Endothelial cell of umbilical vein (primary cell): ENCODE measurements at regions not wholly inside any gene's neighbourhood (a gene's known extent, or its start where the extent isn't known, plus 50 kb on each side); places are given as distances from the start of the nearest gene placed in this dataset.

Experiments
- BruUV-seq: library from RNA; stranded (reverse); fragments of 400-500 nt; replicated peaks from 2 replicates; lab custom pipeline; 2021; lab: Mats Ljungman, UMichigan
- CTCF ChIA-PET: fragments of 300-600, 350-600 bp; sonication (Branson Sonifier 250); formaldehyde crosslinking; loops from one replicate; lab custom pipeline; 2021; ENCODE audit warnings: antibody characterized with exemption, inconsistent platforms; lab: Charles Lee
- POLR2A ChIA-PET: fragments of 300-600, 350-600 bp; sonication (Branson Sonifier 250); formaldehyde crosslinking; loops from one replicate; lab custom pipeline; 2021; ENCODE audit warnings: antibody characterized with exemption, inconsistent platforms; lab: Charles Lee
- DNase-seq: peaks from one replicate; pipeline ENCODE4 v3.0.0-alpha.2; 2011; ENCODE audit warnings: low read depth, low spot score
- FAIRE-seq: peaks from 2 replicates; lab custom pipeline; 2011; peaks lifted over from hg19 to GRCh38; lab: Jason Lieb, UNC
- H2AFZ ChIP-seq: 2 replicates; pipeline ENCODE4 v1.6.0; 2012; ENCODE audit warnings: low read depth, low read length, control low read depth, inconsistent platforms
- H3K27ac ChIP-seq: 2 replicates; pipeline ENCODE4 v1.5.1; 2011; ENCODE audit warnings: low read depth, mild to moderate bottlenecking, control low read depth, low read length, moderate library complexity; ENCODE audit not compliant: insufficient read depth
- H3K27me3 ChIP-seq, 2 experiments: 2 replicates each; pipeline versions ENCODE4 v1.6.0 to v1.6.1; 2011; ENCODE audit warnings: low read length in 2 of 2, mixed read lengths in 1 of 2; ENCODE audit not compliant: control insufficient read depth in 2 of 2, insufficient read depth in 2 of 2
- H3K36me3 ChIP-seq, 2 experiments: 2 replicates in 1 of 2; 3 replicates in 1 of 2; pipeline ENCODE4 v1.5.1; 2011; ENCODE audit warnings: low read length in 2 of 2, mild to moderate bottlenecking in 1 of 2, moderate library complexity in 1 of 2; ENCODE audit not compliant: control insufficient read depth in 2 of 2, insufficient read depth in 2 of 2; ENCODE audit errors: extremely low read depth in 1 of 2
- H3K4me1 ChIP-seq: 3 replicates; pipeline ENCODE4 v1.5.1; 2011; ENCODE audit warnings: mild to moderate bottlenecking, low read length; ENCODE audit not compliant: control insufficient read depth, insufficient read depth; ENCODE audit errors: extremely low read depth
- H3K4me2 ChIP-seq: 2 replicates; pipeline ENCODE4 v1.6.1; 2011; ENCODE audit warnings: low read length, control low read depth, mixed read lengths; ENCODE audit not compliant: insufficient read depth
- H3K4me3 ChIP-seq, 3 experiments: fragments of 200-600 bp in 1 of 3; sonication (generic), shearing (Covaris generic) in 1 of 3; replicated peaks in 1 of 3; 2 replicates each; pipeline ENCODE4 v1.5.1; 2011 to 2016; ENCODE audit warnings: control low read depth in 3 of 3, low read length in 3 of 3, mild to moderate bottlenecking in 2 of 3, inconsistent platforms in 1 of 3, low read depth in 1 of 3, moderate library complexity in 1 of 3; ENCODE audit not compliant: insufficient read depth in 1 of 3
- H3K79me2 ChIP-seq: 2 replicates; pipeline ENCODE4 v1.6.0; 2012; ENCODE audit warnings: low read length, inconsistent platforms; ENCODE audit not compliant: control insufficient read depth, insufficient read depth
- H3K9ac ChIP-seq: replicated peaks from 2 replicates; pipeline ENCODE3; 2011; ENCODE audit warnings: low read length, control low read depth; ENCODE audit not compliant: insufficient read depth; ENCODE audit errors: extremely low read depth
- H3K9me1 ChIP-seq: replicated peaks from 3 replicates; pipeline ENCODE4 v1.6.0; 2011; ENCODE audit warnings: mild to moderate bottlenecking, low read length; ENCODE audit not compliant: control insufficient read depth, insufficient read depth; ENCODE audit errors: extremely low read depth
- H3K9me3 ChIP-seq: replicated peaks from 2 replicates; pipeline ENCODE4 v1.5.1; 2012; ENCODE audit warnings: low read length, inconsistent platforms; ENCODE audit not compliant: control insufficient read depth, insufficient read depth
- H4K20me1 ChIP-seq: replicated peaks from 2 replicates; pipeline ENCODE3; 2011; ENCODE audit warnings: mild to moderate bottlenecking, low read length; ENCODE audit not compliant: control insufficient read depth, insufficient read depth; ENCODE audit errors: extremely low read depth
- CTCF ChIP-seq, 2 donors: IDR thresholded peaks; 1 replicate in 1 of 2; 2 replicates in 1 of 2; pipeline ENCODE4 v1.5.1; 2011; ENCODE audit warnings: low read length in 2 of 2, mild to moderate bottlenecking in 2 of 2, moderate library complexity in 2 of 2, control low read depth in 1 of 2, inconsistent platforms in 1 of 2, low read depth in 1 of 2; ENCODE audit not compliant: insufficient read depth in 1 of 2; ENCODE audit errors: extremely low read depth in 1 of 2
- EZH2 ChIP-seq: IDR thresholded peaks from 2 replicates; pipeline ENCODE4 v1.6.1; 2012; ENCODE audit warnings: borderline replicate concordance, low read depth, mild to moderate bottlenecking, moderate library complexity, low read length, inconsistent platforms; ENCODE audit not compliant: severe bottlenecking
- FOS ChIP-seq: IDR thresholded peaks from 2 replicates; pipeline ENCODE4 v1.6.1; 2011; ENCODE audit warnings: mild to moderate bottlenecking, low read length, moderate library complexity, borderline replicate concordance; ENCODE audit not compliant: insufficient read depth
- GATA2 ChIP-seq: IDR thresholded peaks from 2 replicates; pipeline ENCODE4 v1.7.0; 2011; ENCODE audit warnings: low read depth, mild to moderate bottlenecking, moderate library complexity, mixed read lengths, low read length; ENCODE audit not compliant: insufficient read length, insufficient read depth
- JUN ChIP-seq: IDR thresholded peaks from 2 replicates; pipeline ENCODE4 v1.6.1; 2011; ENCODE audit warnings: borderline replicate concordance, low read depth; ENCODE audit not compliant: insufficient read length, insufficient read depth
- MYC ChIP-seq: IDR thresholded peaks from one replicate; pipeline ENCODE4 v1.6.1; 2011; ENCODE audit warnings: mild to moderate bottlenecking, low read depth, low read length
- POLR2A ChIP-seq: IDR thresholded peaks from 2 replicates; pipeline ENCODE4 v1.6.1; 2012; ENCODE audit warnings: low read depth, mild to moderate bottlenecking, control low read depth, low read length
- POLR2AphosphoS5 ChIP-seq: IDR thresholded peaks from 2 replicates; pipeline ENCODE4 v1.6.1; 2012; ENCODE audit warnings: low read depth, mild to moderate bottlenecking, control low read depth, low read length, moderate library complexity; ENCODE audit not compliant: insufficient read depth
- dilution Hi-C: fragments of 300-500 bp; cut with MboI; formaldehyde crosslinking; loops from one replicate; pipeline ENCODE4 v1.15.0; 2019; ENCODE audit warnings: low sequenced_read_pairs; ENCODE audit not compliant: extremely low pct_ligation_motif_present
- intact Hi-C: fragments of 100-400 bp; cut with micrococcal nuclease; formaldehyde crosslinking; loops from one replicate; pipeline ENCODE4 v1.10.0; 2022

DNA sequence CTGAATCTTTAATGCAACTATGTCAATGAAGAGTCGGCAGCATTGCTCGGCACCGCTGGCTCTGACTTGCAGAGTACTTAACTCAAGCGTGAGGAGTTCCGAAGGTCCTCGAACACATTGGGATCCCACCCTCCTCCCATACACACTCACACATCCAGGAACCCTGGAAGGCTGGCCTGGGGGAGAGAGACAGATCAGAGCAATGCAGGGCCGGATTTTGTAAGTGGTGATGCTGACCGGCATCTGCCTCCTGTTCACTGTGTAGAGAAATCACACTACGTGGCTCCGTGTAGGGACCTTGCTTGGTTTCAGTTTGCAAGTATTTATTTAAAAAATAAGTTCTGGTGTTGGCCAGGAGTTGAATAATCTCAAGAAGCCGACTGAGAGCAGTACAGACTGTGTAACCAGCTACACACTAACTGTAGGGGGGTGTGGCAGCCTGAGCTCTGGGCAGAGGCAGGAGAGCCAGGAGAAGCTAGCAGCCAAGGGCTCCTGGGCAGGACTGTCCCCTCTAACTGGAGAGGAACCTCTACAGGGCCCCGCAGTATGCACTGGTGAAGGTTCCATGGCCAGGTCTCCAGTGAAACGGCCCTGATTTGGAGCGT, 190.2 kb upstream of the TNRC6C start:
- Histone ChIP-seq H3K9me3 (no peaks in the 10 kb centered on the region), H3K4me1 (no peaks in the 10 kb centered on the region), H3K27me3 (no peaks in the 10 kb centered on the region), H3K9ac (no peak overlapping the region), H3K79me2 (no peaks in the 10 kb centered on the region), H3K4me3 (no peak overlapping the region), H3K36me3 (no peaks in the 10 kb centered on the region), H3K27ac (no peak overlapping the region), H4K20me1 (no peaks in the 10 kb centered on the region), H2AFZ (no peak overlapping the region), H3K4me2 (no peak overlapping the region), H3K9me1 (no peaks in the 10 kb centered on the region)
- intact Hi-C loops (no loop called here), dilution Hi-C loops (no loop called here)
- ChIA-PET CTCF (no interaction called here), POLR2A (no interaction called here)
- TF ChIP-seq POLR2A (no peak), POLR2AphosphoS5 (no peak), FOS (no peak), JUN (no peak), EZH2 (no peak), GATA2 (no peak), CTCF (IDR thresholded peaks at IDR 0.05; ENCODE audit: extremely low read depth in 1 of 2, insufficient read depth in 1 of 2, low read depth in 1 of 2, low read length in 2 of 2) (no peak), MYC (no peak)
- DNase-seq: no peak
- BruUV-seq: no TSS peak
- FAIRE-seq: no peak
